PC-9 (cell line): ENCODE measurements at regions not wholly inside any gene's neighbourhood (a gene's known extent, or its start where the extent isn't known, plus 50 kb on each side); places are given as distances from the start of the nearest gene placed in this dataset.

Experiments used
- CTCF ChIP-seq: fragments of 200-600 bp; sonication (generic); conservative IDR thresholded peaks from 2 replicates; pipeline ENCODE4 v1.6.1; 2017; ENCODE audit warnings: mixed run types, antibody characterized with exemption, mild to moderate bottlenecking, moderate library complexity
- EZH2 ChIP-seq: fragments of 200-600 bp; sonication (generic); IDR thresholded peaks from 2 replicates; pipeline ENCODE4 v1.8.0; 2017; ENCODE audit warnings: antibody characterized with exemption, low read depth

DNA sequence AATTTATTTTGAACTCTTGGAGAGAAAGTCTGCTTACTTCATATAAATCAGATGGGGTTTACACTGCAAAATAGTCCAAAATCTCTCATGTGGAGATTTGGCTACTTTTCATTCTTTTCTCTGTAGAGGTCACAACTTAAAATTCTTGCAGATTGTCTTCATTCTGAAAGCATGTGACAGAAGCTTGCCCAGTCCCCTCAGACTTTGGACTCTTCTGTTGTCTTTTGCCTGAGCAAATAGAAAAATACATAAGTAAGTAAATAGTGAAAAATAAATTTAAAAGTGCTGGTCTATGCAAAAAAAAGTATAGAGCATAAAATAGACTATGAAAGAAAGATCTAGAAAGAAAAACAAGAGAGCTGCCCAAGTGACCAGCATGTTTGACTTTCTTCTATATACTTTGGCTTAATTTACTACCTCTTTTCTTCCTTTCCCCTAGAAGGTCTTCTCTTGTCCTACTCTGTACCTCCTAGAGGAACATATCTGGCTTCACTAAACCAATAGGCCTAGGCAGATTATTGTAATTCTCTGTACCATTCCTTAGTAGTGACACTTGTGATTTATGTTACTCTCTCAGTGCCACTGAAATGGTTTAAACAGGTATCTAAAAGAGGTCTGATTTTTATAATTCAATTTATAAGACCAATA, 260.9 kb downstream of the TENT5A start:
- TF ChIP-seq CTCF (no peak), EZH2 (no peak)
